Neural crest cell (in vitro differentiated cells): ENCODE measurements at regions not wholly inside any gene's neighbourhood (a gene's known extent, or its start where the extent isn't known, plus 50 kb on each side); places are given as distances from the start of the nearest gene placed in this dataset.

Experiments used
- DNase-seq: peaks from one replicate; pipeline ENCODE4 v3.0.0; 2021; ENCODE audit warnings: low read depth, mixed read lengths, low spot score
- H3K27ac Mint-ChIP-seq: one replicate; pipeline ENCODE4 v1.8.0; 2021; ENCODE audit warnings: mild to moderate bottlenecking, mixed read lengths; ENCODE audit not compliant: unreplicated experiment
- H3K27me3 Mint-ChIP-seq: 2 replicates; pipeline ENCODE4 v1.8.0; 2021; ENCODE audit warnings: low read depth, mild to moderate bottlenecking, mixed read lengths
- H3K36me3 Mint-ChIP-seq: 2 replicates; pipeline ENCODE4 v1.8.0; 2021; ENCODE audit warnings: low read depth, mild to moderate bottlenecking, mixed read lengths
- H3K4me1 Mint-ChIP-seq: 2 replicates; pipeline ENCODE4 v1.8.0; 2021; ENCODE audit warnings: mixed read lengths
- H3K4me3 Mint-ChIP-seq: one replicate; pipeline ENCODE4 v1.8.0; 2021; ENCODE audit warnings: mild to moderate bottlenecking, mixed read lengths
- H3K9me3 Mint-ChIP-seq: 2 replicates; pipeline ENCODE4 v1.8.0; 2021; ENCODE audit warnings: mixed read lengths
- TF ChIP-seq, protein P1 (sequence below): fragments of 200-600 bp; sonication (generic); conservative IDR thresholded peaks from 2 replicates; pipeline ENCODE4 v1.5.0; 2021; ENCODE audit warnings: antibody characterized with exemption, mild to moderate bottlenecking

DNA sequence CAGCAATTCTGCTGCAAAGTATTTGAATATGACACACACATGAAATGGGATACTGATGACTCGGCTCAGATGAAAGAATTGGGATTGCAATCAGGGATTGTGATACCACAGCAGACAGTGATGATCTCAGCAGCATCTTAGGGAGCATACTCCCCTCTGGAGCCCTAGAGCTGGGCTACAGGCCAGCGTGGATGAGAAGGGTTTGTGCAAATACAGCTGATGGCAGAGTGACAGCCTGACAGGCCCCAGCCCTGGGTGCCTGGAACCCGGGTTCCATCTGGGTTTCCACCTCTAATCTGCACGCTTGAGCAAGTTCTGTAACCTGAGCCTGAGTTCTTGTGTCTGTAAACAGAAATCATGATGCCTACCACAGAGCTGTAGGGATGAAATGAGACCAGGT is 418.0 kb downstream of the LRATD1 start:
- no peak for DNase-seq
- TF ChIP-seq, protein P1, sequence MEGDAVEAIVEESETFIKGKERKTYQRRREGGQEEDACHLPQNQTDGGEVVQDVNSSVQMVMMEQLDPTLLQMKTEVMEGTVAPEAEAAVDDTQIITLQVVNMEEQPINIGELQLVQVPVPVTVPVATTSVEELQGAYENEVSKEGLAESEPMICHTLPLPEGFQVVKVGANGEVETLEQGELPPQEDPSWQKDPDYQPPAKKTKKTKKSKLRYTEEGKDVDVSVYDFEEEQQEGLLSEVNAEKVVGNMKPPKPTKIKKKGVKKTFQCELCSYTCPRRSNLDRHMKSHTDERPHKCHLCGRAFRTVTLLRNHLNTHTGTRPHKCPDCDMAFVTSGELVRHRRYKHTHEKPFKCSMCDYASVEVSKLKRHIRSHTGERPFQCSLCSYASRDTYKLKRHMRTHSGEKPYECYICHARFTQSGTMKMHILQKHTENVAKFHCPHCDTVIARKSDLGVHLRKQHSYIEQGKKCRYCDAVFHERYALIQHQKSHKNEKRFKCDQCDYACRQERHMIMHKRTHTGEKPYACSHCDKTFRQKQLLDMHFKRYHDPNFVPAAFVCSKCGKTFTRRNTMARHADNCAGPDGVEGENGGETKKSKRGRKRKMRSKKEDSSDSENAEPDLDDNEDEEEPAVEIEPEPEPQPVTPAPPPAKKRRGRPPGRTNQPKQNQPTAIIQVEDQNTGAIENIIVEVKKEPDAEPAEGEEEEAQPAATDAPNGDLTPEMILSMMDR = no peak
- Mint-ChIP-seq H3K27ac (no peak overlapping the region), H3K9me3 (peaks cover 2% of the 10 kb centered on the region), H3K4me3 (no peak overlapping the region), H3K27me3 (no peaks in the 10 kb centered on the region), H3K4me1 (no peaks in the 10 kb centered on the region), H3K36me3 (no peaks in the 10 kb centered on the region)

DNA sequence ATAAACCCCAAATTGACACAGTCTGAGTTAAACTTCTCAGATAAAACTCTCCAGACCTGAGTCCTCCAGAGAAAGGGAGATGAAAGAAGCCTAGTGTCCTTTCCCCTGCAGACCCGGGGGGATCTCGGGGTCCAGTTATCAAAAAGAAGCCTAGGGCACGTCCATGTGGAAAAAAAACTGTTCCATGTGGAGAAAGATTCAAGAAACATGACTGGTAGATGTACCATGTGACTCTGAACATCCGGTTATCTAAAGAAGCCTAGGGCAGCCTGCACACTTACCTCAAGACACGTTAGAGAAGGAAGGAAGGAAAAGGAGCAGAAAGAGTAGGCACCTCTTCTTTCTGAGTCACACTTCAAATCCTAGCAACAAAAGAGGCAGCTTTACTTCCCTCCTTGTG is 421.0 kb downstream of the LRATD1 start:
- no peaks in the 10 kb centered on the region for H3K27me3 Mint-ChIP-seq
- peaks cover 7% of the 10 kb centered on the region for H3K4me1 Mint-ChIP-seq
- no peaks in the 10 kb centered on the region for H3K36me3 Mint-ChIP-seq
- peaks cover 2% of the 10 kb centered on the region for H3K9me3 Mint-ChIP-seq
- H3K4me3 Mint-ChIP-seq = no peak overlapping the region
- no peak for DNase-seq
- TF ChIP-seq, protein P1 = no peak
- H3K27ac Mint-ChIP-seq = no peak overlapping the region

DNA sequence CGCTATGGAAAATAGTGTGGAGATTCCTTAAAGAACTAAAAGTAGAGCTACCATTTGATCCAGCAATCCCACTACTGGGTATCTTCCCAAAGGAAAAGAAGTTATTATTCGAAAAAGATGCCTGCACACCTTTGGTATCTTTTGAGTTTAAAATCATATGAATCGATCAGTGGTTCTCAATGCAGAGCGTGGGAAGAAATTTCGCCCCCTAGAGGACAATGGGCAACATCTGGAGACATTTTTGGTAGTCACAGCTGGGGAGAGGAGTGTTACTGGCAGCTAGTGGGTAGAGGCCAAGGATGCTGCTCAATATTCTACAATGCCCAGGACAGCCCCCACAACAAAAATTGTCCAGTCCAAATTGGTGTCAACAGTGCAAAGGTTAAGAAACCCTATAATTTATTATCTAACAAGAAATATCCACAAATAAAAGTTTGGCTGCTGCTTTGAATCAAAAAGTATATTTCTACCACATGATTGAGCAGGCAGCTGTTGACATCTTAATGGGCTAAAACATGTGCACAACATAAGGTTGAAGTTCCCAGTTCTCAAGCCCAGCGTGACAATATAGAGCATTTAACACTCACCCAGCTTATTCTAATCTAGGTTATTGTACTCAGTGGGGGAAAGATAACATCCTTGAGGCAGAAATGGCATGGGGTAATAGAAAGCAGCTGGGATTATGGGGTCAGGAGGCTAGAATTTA is 425.7 kb downstream of the LRATD1 start:
- Mint-ChIP-seq H3K4me3 (no peak overlapping the region), H3K27ac (no peak overlapping the region), H3K27me3 (no peaks in the 10 kb centered on the region), H3K4me1 (peaks cover 16% of the 10 kb centered on the region), H3K36me3 (no peaks in the 10 kb centered on the region), H3K9me3 (peaks cover 2% of the 10 kb centered on the region)
- no peak for DNase-seq
- TF ChIP-seq, protein P1 = peak; percentile 50

DNA sequence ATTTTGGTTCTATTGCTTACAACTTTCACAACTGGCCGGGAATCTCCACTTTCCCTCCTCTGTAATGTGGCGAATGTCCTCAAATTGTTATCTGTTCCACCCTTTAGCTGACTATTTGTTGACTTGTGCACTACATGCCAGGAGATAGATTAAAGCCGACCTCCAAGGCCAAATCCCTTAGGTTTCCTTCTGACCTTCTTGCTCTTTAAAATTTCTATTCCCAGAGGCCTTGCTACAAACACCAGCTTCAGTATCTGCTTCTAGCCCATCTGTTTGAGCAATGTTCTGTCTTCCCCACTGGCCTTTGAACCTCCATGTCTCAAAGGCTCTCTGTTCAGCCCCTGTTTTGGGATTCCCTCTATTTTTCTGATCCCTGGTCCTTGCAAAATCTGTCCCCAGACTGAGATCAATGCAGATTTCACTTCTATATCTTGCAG is 426.2 kb downstream of the LRATD1 start:
- no peak overlapping the region for H3K4me3 Mint-ChIP-seq
- TF ChIP-seq, protein P1 = no peak
- DNase-seq = no peak
- H3K4me1 Mint-ChIP-seq = peaks cover 16% of the 10 kb centered on the region
- H3K36me3 Mint-ChIP-seq = no peaks in the 10 kb centered on the region
- no peaks in the 10 kb centered on the region for H3K27me3 Mint-ChIP-seq
- H3K27ac Mint-ChIP-seq = no peak overlapping the region
- H3K9me3 Mint-ChIP-seq = peaks cover 5% of the 10 kb centered on the region

DNA sequence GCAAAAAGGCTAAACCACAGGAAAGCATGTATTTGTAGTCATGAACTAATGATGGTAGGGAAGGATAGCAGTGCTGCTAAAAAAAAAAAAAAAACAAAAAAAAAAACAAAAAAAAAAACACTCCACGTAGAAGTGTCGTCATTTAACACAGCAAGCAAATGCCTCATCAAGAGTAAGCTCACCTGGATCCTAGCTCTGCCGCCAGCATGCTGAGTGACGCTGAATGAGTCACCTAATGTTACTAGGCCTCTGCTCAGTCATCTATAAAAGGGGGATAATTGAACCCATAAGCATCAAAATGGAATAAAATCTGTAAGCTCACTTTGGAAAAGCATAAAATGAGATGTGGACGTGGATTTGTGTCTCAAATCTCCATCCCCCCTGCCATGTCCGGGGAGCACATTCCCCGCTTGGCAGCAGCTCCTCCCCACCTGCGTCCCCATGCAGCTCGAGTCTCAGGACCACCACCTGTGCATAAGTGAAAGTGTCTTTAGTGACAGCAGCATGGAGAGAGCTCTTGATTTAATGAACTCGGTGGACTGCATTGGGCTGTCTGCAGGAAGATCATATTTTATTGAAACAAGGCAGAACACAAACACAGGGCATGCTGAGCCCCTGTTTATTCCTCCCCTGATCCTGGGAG is 427.5 kb downstream of the LRATD1 start:
- no peak for DNase-seq
- no peak overlapping the region for H3K27ac Mint-ChIP-seq
- H3K9me3 Mint-ChIP-seq = peaks cover 3% of the 10 kb centered on the region
- no peaks in the 10 kb centered on the region for H3K36me3 Mint-ChIP-seq
- H3K27me3 Mint-ChIP-seq = no peaks in the 10 kb centered on the region
- TF ChIP-seq, protein P1 = no peak
- H3K4me3 Mint-ChIP-seq = no peak overlapping the region
- H3K4me1 Mint-ChIP-seq = peaks cover 16% of the 10 kb centered on the region
